Endothelial cell of umbilical vein (primary cell): ENCODE measurements at regions not wholly inside any gene's neighbourhood (a gene's known extent, or its start where the extent isn't known, plus 50 kb on each side); places are given as distances from the start of the nearest gene placed in this dataset.

ENCODE experiments used
- BruUV-seq: library from RNA; stranded (reverse); fragments of 400-500 nt; replicated peaks from 2 replicates; lab custom pipeline; 2021; lab: Mats Ljungman, UMichigan
- CTCF ChIA-PET: fragments of 300-600, 350-600 bp; sonication (Branson Sonifier 250); formaldehyde crosslinking; loops from one replicate; lab custom pipeline; 2021; ENCODE audit warnings: antibody characterized with exemption, inconsistent platforms; lab: Charles Lee
- POLR2A ChIA-PET: fragments of 300-600, 350-600 bp; sonication (Branson Sonifier 250); formaldehyde crosslinking; loops from one replicate; lab custom pipeline; 2021; ENCODE audit warnings: antibody characterized with exemption, inconsistent platforms; lab: Charles Lee
- DNase-seq: peaks from one replicate; pipeline ENCODE4 v3.0.0-alpha.2; 2011; ENCODE audit warnings: low read depth, low spot score
- FAIRE-seq: peaks from 2 replicates; lab custom pipeline; 2011; peaks lifted over from hg19 to GRCh38; lab: Jason Lieb, UNC
- H2AFZ ChIP-seq: 2 replicates; pipeline ENCODE4 v1.6.0; 2012; ENCODE audit warnings: low read depth, low read length, control low read depth, inconsistent platforms
- H3K27ac ChIP-seq: 2 replicates; pipeline ENCODE4 v1.5.1; 2011; ENCODE audit warnings: low read depth, mild to moderate bottlenecking, control low read depth, low read length, moderate library complexity; ENCODE audit not compliant: insufficient read depth
- H3K27me3 ChIP-seq, 2 experiments: 2 replicates each; pipeline versions ENCODE4 v1.6.0 to v1.6.1; 2011; ENCODE audit warnings: low read length in 2 of 2, mixed read lengths in 1 of 2; ENCODE audit not compliant: control insufficient read depth in 2 of 2, insufficient read depth in 2 of 2
- H3K36me3 ChIP-seq, 2 experiments: 2 replicates in 1 of 2; 3 replicates in 1 of 2; pipeline ENCODE4 v1.5.1; 2011; ENCODE audit warnings: low read length in 2 of 2, mild to moderate bottlenecking in 1 of 2, moderate library complexity in 1 of 2; ENCODE audit not compliant: control insufficient read depth in 2 of 2, insufficient read depth in 2 of 2; ENCODE audit errors: extremely low read depth in 1 of 2
- H3K4me1 ChIP-seq: 3 replicates; pipeline ENCODE4 v1.5.1; 2011; ENCODE audit warnings: mild to moderate bottlenecking, low read length; ENCODE audit not compliant: control insufficient read depth, insufficient read depth; ENCODE audit errors: extremely low read depth
- H3K4me2 ChIP-seq: 2 replicates; pipeline ENCODE4 v1.6.1; 2011; ENCODE audit warnings: low read length, control low read depth, mixed read lengths; ENCODE audit not compliant: insufficient read depth
- H3K4me3 ChIP-seq, 3 experiments: fragments of 200-600 bp in 1 of 3; sonication (generic), shearing (Covaris generic) in 1 of 3; replicated peaks in 1 of 3; 2 replicates each; pipeline ENCODE4 v1.5.1; 2011 to 2016; ENCODE audit warnings: control low read depth in 3 of 3, low read length in 3 of 3, mild to moderate bottlenecking in 2 of 3, inconsistent platforms in 1 of 3, low read depth in 1 of 3, moderate library complexity in 1 of 3; ENCODE audit not compliant: insufficient read depth in 1 of 3
- H3K79me2 ChIP-seq: 2 replicates; pipeline ENCODE4 v1.6.0; 2012; ENCODE audit warnings: low read length, inconsistent platforms; ENCODE audit not compliant: control insufficient read depth, insufficient read depth
- H3K9ac ChIP-seq: replicated peaks from 2 replicates; pipeline ENCODE3; 2011; ENCODE audit warnings: low read length, control low read depth; ENCODE audit not compliant: insufficient read depth; ENCODE audit errors: extremely low read depth
- H3K9me1 ChIP-seq: replicated peaks from 3 replicates; pipeline ENCODE4 v1.6.0; 2011; ENCODE audit warnings: mild to moderate bottlenecking, low read length; ENCODE audit not compliant: control insufficient read depth, insufficient read depth; ENCODE audit errors: extremely low read depth
- H3K9me3 ChIP-seq: replicated peaks from 2 replicates; pipeline ENCODE4 v1.5.1; 2012; ENCODE audit warnings: low read length, inconsistent platforms; ENCODE audit not compliant: control insufficient read depth, insufficient read depth
- H4K20me1 ChIP-seq: replicated peaks from 2 replicates; pipeline ENCODE3; 2011; ENCODE audit warnings: mild to moderate bottlenecking, low read length; ENCODE audit not compliant: control insufficient read depth, insufficient read depth; ENCODE audit errors: extremely low read depth
- CTCF ChIP-seq, 2 donors: IDR thresholded peaks; 1 replicate in 1 of 2; 2 replicates in 1 of 2; pipeline ENCODE4 v1.5.1; 2011; ENCODE audit warnings: low read length in 2 of 2, mild to moderate bottlenecking in 2 of 2, moderate library complexity in 2 of 2, control low read depth in 1 of 2, inconsistent platforms in 1 of 2, low read depth in 1 of 2; ENCODE audit not compliant: insufficient read depth in 1 of 2; ENCODE audit errors: extremely low read depth in 1 of 2
- EZH2 ChIP-seq: IDR thresholded peaks from 2 replicates; pipeline ENCODE4 v1.6.1; 2012; ENCODE audit warnings: borderline replicate concordance, low read depth, mild to moderate bottlenecking, moderate library complexity, low read length, inconsistent platforms; ENCODE audit not compliant: severe bottlenecking
- FOS ChIP-seq: IDR thresholded peaks from 2 replicates; pipeline ENCODE4 v1.6.1; 2011; ENCODE audit warnings: mild to moderate bottlenecking, low read length, moderate library complexity, borderline replicate concordance; ENCODE audit not compliant: insufficient read depth
- GATA2 ChIP-seq: IDR thresholded peaks from 2 replicates; pipeline ENCODE4 v1.7.0; 2011; ENCODE audit warnings: low read depth, mild to moderate bottlenecking, moderate library complexity, mixed read lengths, low read length; ENCODE audit not compliant: insufficient read length, insufficient read depth
- JUN ChIP-seq: IDR thresholded peaks from 2 replicates; pipeline ENCODE4 v1.6.1; 2011; ENCODE audit warnings: borderline replicate concordance, low read depth; ENCODE audit not compliant: insufficient read length, insufficient read depth
- MAX ChIP-seq: IDR thresholded peaks from 2 replicates; pipeline ENCODE4 v1.6.1; 2011; ENCODE audit not compliant: insufficient read depth, insufficient read length
- MYC ChIP-seq: IDR thresholded peaks from one replicate; pipeline ENCODE4 v1.6.1; 2011; ENCODE audit warnings: mild to moderate bottlenecking, low read depth, low read length
- POLR2A ChIP-seq: IDR thresholded peaks from 2 replicates; pipeline ENCODE4 v1.6.1; 2012; ENCODE audit warnings: low read depth, mild to moderate bottlenecking, control low read depth, low read length
- POLR2AphosphoS5 ChIP-seq: IDR thresholded peaks from 2 replicates; pipeline ENCODE4 v1.6.1; 2012; ENCODE audit warnings: low read depth, mild to moderate bottlenecking, control low read depth, low read length, moderate library complexity; ENCODE audit not compliant: insufficient read depth
- dilution Hi-C: fragments of 300-500 bp; cut with MboI; formaldehyde crosslinking; loops from one replicate; pipeline ENCODE4 v1.15.0; 2019; ENCODE audit warnings: low sequenced_read_pairs; ENCODE audit not compliant: extremely low pct_ligation_motif_present
- intact Hi-C: fragments of 100-400 bp; cut with micrococcal nuclease; formaldehyde crosslinking; loops from one replicate; pipeline ENCODE4 v1.10.0; 2022

- H3K9me3 ChIP-seq = no peaks in the 10 kb centered on the region
- no peak for TF ChIP-seq FOS
- H3K27ac ChIP-seq = no peak overlapping the region
- H3K4me1 ChIP-seq = no peaks in the 10 kb centered on the region
- FAIRE-seq (no peak), DNase-seq (no peak)
- H3K27me3 ChIP-seq = no peaks in the 10 kb centered on the region
- no peaks in the 10 kb centered on the region for H3K9me1 ChIP-seq
- no peak overlapping the region for H3K9ac ChIP-seq
- H3K79me2 ChIP-seq = no peaks in the 10 kb centered on the region
- BruUV-seq = no TSS peak
- no peaks in the 10 kb centered on the region for H4K20me1 ChIP-seq
- intact Hi-C loops (no loop called here), dilution Hi-C loops (no loop called here)
- no peak overlapping the region for H2AFZ ChIP-seq
- ChIA-PET CTCF (no interaction called here), POLR2A (no interaction called here)
- no peak overlapping the region for H3K4me2 ChIP-seq
- no peak overlapping the region for H3K4me3 ChIP-seq
- H3K36me3 ChIP-seq = no peaks in the 10 kb centered on the region
These were observed 945.7 kb upstream of the LRRTM1 start for GRCh38 chr2:81250270-81250669.

GRCh38 chr2:81249152-81249551 lies 944.6 kb upstream of the LRRTM1 start:
- TF ChIP-seq CTCF (IDR thresholded peaks at IDR 0.05; ENCODE audit: extremely low read depth in 1 of 2, insufficient read depth in 1 of 2, low read depth in 1 of 2, low read length in 2 of 2) (no peak), POLR2AphosphoS5 (no peak), MYC (no peak), MAX (no peak), GATA2 (no peak), EZH2 (no peak), POLR2A (no peak), JUN (no peak), FOS (no peak)
- Histone ChIP-seq H3K27me3 (no peaks in the 10 kb centered on the region), H3K9me1 (no peaks in the 10 kb centered on the region), H3K4me1 (no peaks in the 10 kb centered on the region), H3K27ac (no peak overlapping the region), H3K36me3 (no peaks in the 10 kb centered on the region), H3K9ac (no peak overlapping the region), H3K79me2 (no peaks in the 10 kb centered on the region), H3K4me2 (no peak overlapping the region), H2AFZ (no peak overlapping the region), H4K20me1 (no peaks in the 10 kb centered on the region), H3K9me3 (no peaks in the 10 kb centered on the region), H3K4me3 (no peak overlapping the region)
- ChIA-PET POLR2A (no interaction called here), CTCF (no interaction called here)
- intact Hi-C loops = no loop called here
- DNase-seq (no peak), FAIRE-seq (no peak)
- dilution Hi-C loops = no loop called here
- no TSS peak for BruUV-seq
